A673 (cell line): ENCODE measurements at regions not wholly inside any gene's neighbourhood (a gene's known extent, or its start where the extent isn't known, plus 50 kb on each side); places are given as distances from the start of the nearest gene placed in this dataset.
A peak's percentile ranks its signal among the peaks of the same experiment; 100 is the strongest.

Source experiments
- BruUV-seq: library from RNA; stranded (reverse); fragments of 400-500 nt; replicated peaks from 2 replicates; lab custom pipeline; 2021; lab: Mats Ljungman, UMichigan
- CTCF ChIA-PET: fragments of 300-600 bp; sonication (Branson Sonifier 250); formaldehyde crosslinking; loops from one replicate; lab custom pipeline; 2022; ENCODE audit warnings: antibody characterized with exemption; lab: Charles Lee
- POLR2A ChIA-PET: fragments of 300-600 bp; sonication (Branson Sonifier 250); formaldehyde crosslinking; loops from one replicate; lab custom pipeline; 2022; ENCODE audit warnings: antibody characterized with exemption; ENCODE audit not compliant: low non-redundant PET; lab: Charles Lee
- DNase-seq: peaks from one replicate; pipeline ENCODE4 v3.0.0-alpha.2; 2015; ENCODE audit warnings: low spot score
- H3K27ac ChIP-seq: fragments of 200-600 bp; sonication (generic); 2 replicates; pipeline ENCODE4 v1.5.1; 2016; ENCODE audit warnings: mixed run types, low read depth, mild to moderate bottlenecking, mixed read lengths, antibody characterized with exemption, low read length; ENCODE audit not compliant: poor library complexity, severe bottlenecking
- H3K27me3 ChIP-seq: fragments of 200-600 bp; sonication (generic); replicated peaks from 2 replicates; pipeline ENCODE4 v1.6.1; 2017; ENCODE audit warnings: mixed run types, low read depth, mild to moderate bottlenecking, mixed read lengths, antibody characterized with exemption, low read length; ENCODE audit not compliant: insufficient read depth, poor library complexity
- H3K36me3 ChIP-seq: fragments of 200-600 bp; sonication (generic); 2 replicates; pipeline ENCODE4 v1.6.1; 2016; ENCODE audit warnings: mixed run types, mild to moderate bottlenecking, mixed read lengths, antibody characterized with exemption, low read length; ENCODE audit not compliant: insufficient read depth, poor library complexity, severe bottlenecking
- H3K4me1 ChIP-seq: fragments of 200-600 bp; sonication (generic); 2 replicates; pipeline ENCODE4 v1.6.1; 2017; ENCODE audit warnings: mixed run types, mild to moderate bottlenecking, mixed read lengths, antibody characterized with exemption, low read length; ENCODE audit not compliant: insufficient read depth, poor library complexity, severe bottlenecking
- H3K4me3 ChIP-seq: fragments of 200-600 bp; sonication (generic); 2 replicates; pipeline ENCODE4 v1.5.1; 2016; ENCODE audit warnings: low read depth, mixed run types, mild to moderate bottlenecking, mixed read lengths, low read length; ENCODE audit not compliant: poor library complexity, severe bottlenecking
- H3K9me3 ChIP-seq: fragments of 200-600 bp; sonication (generic); 2 replicates; pipeline ENCODE4 v1.6.1; 2016; ENCODE audit warnings: mixed run types, low read depth, mild to moderate bottlenecking, mixed read lengths, antibody characterized with exemption, low read length; ENCODE audit not compliant: poor library complexity, severe bottlenecking
- EZH2 ChIP-seq: fragments of 200-600 bp; sonication (generic); IDR thresholded peaks from 2 replicates; pipeline ENCODE4 v1.6.1; 2017; ENCODE audit warnings: borderline replicate concordance, low read depth, mild to moderate bottlenecking, mixed read lengths, antibody characterized with exemption, low read length; ENCODE audit not compliant: poor library complexity, severe bottlenecking
- intact Hi-C: fragments of 100-400 bp; cut with micrococcal nuclease; formaldehyde crosslinking; loops from one replicate; pipeline ENCODE4 v1.10.0; 2022; ENCODE audit not compliant: unreplicated experiment
- TF ChIP-seq, protein P1 (sequence below): fragments of 300-800, 200-600 bp; sonication (generic); conservative IDR thresholded peaks from 2 replicates; pipeline ENCODE4 v1.5.1; 2017; ENCODE audit warnings: low read depth, mild to moderate bottlenecking, antibody characterized with exemption, low read length, moderate library complexity, mixed read lengths

GRCh38 chr11:112334381-112334780 lies 73.7 kb upstream of the PLET1 start:
- H3K27ac ChIP-seq: peak overlapping the region; percentile 9
- intact Hi-C loops: no loop called here
- POLR2A ChIA-PET: interaction anchor here (0.6 kb wide), 2 partner anchors 104 to 1218 kb away, joined by 3 to 6 read pairs; no protein-coding TSS in a partner anchor
- no peaks in the 10 kb centered on the region for H3K9me3 ChIP-seq
- CTCF ChIA-PET: no interaction called here
- peaks cover 11% of the 10 kb centered on the region for H3K4me1 ChIP-seq
- no peaks in the 10 kb centered on the region for H3K36me3 ChIP-seq
- no TSS peak for BruUV-seq
- DNase-seq: peak; percentile 83
- H3K4me3 ChIP-seq: no peak overlapping the region
- no peak for TF ChIP-seq EZH2
- TF ChIP-seq, protein P1, sequence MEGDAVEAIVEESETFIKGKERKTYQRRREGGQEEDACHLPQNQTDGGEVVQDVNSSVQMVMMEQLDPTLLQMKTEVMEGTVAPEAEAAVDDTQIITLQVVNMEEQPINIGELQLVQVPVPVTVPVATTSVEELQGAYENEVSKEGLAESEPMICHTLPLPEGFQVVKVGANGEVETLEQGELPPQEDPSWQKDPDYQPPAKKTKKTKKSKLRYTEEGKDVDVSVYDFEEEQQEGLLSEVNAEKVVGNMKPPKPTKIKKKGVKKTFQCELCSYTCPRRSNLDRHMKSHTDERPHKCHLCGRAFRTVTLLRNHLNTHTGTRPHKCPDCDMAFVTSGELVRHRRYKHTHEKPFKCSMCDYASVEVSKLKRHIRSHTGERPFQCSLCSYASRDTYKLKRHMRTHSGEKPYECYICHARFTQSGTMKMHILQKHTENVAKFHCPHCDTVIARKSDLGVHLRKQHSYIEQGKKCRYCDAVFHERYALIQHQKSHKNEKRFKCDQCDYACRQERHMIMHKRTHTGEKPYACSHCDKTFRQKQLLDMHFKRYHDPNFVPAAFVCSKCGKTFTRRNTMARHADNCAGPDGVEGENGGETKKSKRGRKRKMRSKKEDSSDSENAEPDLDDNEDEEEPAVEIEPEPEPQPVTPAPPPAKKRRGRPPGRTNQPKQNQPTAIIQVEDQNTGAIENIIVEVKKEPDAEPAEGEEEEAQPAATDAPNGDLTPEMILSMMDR: no peak
- H3K27me3 ChIP-seq: no peaks in the 10 kb centered on the region

DNA sequence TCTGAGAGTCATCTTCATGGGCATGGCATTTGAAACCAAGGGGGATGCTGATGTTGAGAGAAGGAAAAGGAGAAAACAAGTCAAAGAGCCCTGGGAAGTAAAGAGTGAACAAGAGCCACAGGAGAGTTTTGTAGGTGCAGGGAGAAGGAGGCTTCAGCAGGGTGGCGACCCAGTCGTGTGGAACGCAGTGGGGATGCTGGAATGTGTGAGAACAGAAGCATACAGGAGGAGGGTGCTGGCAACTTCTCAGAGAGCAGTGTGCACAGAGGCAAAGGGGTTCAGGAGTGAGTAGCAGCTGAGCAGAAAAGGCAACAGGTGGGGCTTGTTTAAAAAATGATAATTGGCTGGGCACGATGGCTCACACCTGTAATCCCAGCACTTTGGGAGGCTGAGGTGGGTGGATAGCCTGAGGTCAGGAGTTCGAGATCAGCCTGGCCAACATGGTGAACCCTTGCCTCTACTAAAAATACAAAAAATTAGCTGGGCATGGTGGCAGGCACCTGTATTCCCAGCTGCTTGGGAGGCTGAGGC lies 75.8 kb upstream of the PLET1 start:
- intact Hi-C loops: no loop called here
- no TSS peak for BruUV-seq
- H3K36me3 ChIP-seq: no peaks in the 10 kb centered on the region
- H3K27ac ChIP-seq: no peak overlapping the region
- no peaks in the 10 kb centered on the region for H3K9me3 ChIP-seq
- peaks cover 11% of the 10 kb centered on the region for H3K4me1 ChIP-seq
- DNase-seq: no peak
- H3K4me3 ChIP-seq: no peak overlapping the region
- TF ChIP-seq, protein P1: no peak
- TF ChIP-seq EZH2: no peak
- POLR2A ChIA-PET: no interaction called here
- H3K27me3 ChIP-seq: no peaks in the 10 kb centered on the region
- CTCF ChIA-PET: no interaction called here

GRCh38 chr11:112339566-112339965 lies 78.9 kb upstream of the PLET1 start:
- CTCF ChIA-PET: no interaction called here
- H3K27me3 ChIP-seq: no peaks in the 10 kb centered on the region
- no peak for TF ChIP-seq EZH2
- TF ChIP-seq, protein P1: no peak
- intact Hi-C loops: no loop called here
- no peak for DNase-seq
- no peaks in the 10 kb centered on the region for H3K36me3 ChIP-seq
- POLR2A ChIA-PET: no interaction called here
- H3K27ac ChIP-seq: no peak overlapping the region
- no peak overlapping the region for H3K4me3 ChIP-seq
- no peaks in the 10 kb centered on the region for H3K9me3 ChIP-seq
- no TSS peak for BruUV-seq
- peaks cover 4% of the 10 kb centered on the region for H3K4me1 ChIP-seq
